Activated CD4-positive, CD25-positive, alpha-beta regulatory T cell treated with anti-CD3 and anti-CD28 coated beads, Interleukin-2, amount 50 U/mL, for 24 hours (primary cell): ENCODE measurements at regions not wholly inside any gene's neighbourhood (a gene's known extent, or its start where the extent isn't known, plus 50 kb on each side); places are given as distances from the start of the nearest gene placed in this dataset.

ENCODE experiments used
- ATAC-seq, 2 donors: fragments of 150-1000 bp; cut with Tn5 transposase; one replicate each; pipeline ENCODE4 v1.10.0; 2021; ENCODE audit warnings: mild to moderate bottlenecking in 1 of 2, moderate library complexity in 1 of 2

DNA sequence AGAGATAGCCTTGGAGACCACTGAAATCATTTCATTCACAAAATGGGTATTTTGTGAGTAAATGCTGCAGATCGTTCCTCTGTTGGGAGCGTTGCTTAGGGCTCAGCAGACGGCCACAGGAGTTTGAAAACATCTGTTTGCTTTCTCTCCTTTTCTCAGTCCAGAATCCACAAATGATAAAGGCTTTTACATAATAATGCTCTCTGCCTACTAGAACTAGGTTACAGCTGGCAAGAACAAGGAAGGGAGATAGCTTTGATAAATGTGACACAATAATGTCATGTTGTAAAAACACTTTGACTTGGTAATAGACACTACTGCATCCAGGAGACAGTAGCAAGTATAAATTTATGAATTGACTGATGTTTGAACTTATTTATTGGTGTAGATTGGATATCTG is 1072.4 kb upstream of the CDH6 start:
- ATAC-seq: no peak

DNA sequence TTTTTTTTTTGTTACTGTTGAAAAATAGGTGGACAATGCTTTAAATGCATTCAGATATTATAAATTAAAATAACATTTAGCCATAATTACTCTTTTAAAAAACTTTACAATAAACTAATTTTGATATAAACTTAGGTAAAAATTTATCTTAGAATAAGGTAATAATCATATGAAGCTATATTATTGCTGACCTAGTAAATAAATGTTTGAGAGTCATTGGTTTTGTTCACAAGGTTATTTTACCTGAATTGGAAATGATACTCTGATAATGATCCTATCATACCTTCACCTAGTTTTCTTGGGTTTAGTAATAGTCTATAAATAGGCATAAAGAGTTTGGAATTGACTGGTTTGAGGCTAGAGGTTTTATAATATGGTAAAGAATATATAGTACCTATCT is 1076.4 kb upstream of the CDH6 start:
- no peak for ATAC-seq

- ATAC-seq: no peak
Measured at GRCh38 chr5:30113542-30113941, 1079.9 kb upstream of the CDH6 start.

- no peak for ATAC-seq
Measured at GRCh38 chr5:30112867-30113266, 1080.6 kb upstream of the CDH6 start.

- no peak for ATAC-seq
Measured at GRCh38 chr5:30108051-30108450, 1085.4 kb upstream of the CDH6 start.

DNA sequence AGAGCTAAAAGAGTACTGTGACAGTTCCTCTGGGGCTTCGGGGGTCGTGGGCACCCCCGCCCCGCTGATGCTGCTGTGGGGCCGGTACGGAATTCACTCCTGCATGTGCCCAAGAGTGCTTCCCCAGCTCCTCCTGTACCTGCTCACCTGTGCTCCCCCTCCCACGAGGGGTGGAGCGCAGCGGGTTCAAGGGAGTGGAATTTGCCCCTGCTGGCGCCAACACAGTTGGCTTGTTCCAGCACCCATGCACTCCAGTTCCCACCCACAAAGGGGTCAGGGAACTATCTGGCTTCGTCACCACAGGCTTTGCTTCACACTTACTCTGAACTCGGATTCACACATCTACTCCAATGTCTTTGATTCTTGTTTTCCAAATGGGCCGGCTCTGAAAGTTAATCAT is 1086.9 kb upstream of the CDH6 start:
- ATAC-seq: no peak

GRCh38 chr5:30104872-30105596 is 1088.5 kb upstream of the CDH6 start:
- ATAC-seq: no peak

- no peak for ATAC-seq
Measured at GRCh38 chr5:30103452-30104202, 1089.9 kb upstream of the CDH6 start.

DNA sequence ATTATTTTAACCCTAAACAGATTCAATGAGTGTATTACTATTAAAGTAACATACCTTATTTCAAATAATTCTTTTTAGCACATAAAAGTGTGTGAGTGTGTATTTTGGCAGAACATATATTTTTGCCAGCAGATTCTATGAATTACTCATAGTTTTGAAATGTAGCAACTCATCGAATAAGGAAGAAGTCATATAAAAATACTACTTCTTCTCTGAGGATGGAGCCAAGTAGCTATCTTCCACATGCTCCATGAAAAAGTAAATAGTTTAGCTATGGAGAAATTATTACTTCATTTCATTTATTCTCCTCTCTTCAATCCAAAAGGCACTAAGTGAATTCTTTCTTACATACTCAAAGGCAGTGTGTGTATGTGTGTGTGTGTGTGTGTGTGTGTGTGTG is 1090.4 kb upstream of the CDH6 start:
- no peak for ATAC-seq

DNA sequence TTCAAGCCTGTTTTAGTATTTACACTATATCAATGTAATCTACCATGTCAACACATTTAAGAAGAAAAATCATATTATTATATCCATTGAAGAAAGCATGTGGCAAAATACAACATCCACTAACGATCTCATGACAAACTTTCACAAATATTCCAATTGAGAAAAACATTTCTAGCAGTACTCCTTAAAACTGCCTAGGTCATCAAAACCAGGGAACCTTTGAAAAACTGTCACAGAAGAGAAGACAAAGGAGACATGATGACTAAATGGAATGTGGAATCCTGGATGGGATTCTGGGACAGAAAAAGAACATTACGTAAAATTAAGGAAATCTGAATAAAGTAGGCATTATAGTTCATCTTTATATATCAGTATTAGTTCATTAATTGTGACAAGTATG is 1091.3 kb upstream of the CDH6 start:
- ATAC-seq: no peak

DNA sequence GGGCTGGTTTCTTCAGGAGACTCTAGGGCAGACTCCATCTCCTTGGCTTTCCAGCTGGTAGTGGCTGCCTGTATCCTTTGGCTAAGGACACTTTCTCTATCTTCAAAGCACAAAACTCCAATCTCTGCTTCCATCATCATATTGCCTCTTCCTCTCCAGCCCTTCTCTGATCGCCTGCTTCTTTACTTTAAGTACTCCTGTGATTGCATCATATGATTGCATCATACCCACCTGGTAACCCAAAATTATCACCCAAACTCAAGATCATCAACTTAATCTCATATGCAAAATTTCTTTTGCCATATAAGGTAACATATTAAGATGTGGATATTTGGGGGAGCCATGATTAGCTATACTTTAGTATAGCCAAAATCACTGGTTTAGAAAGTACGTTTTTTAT is 1092.6 kb upstream of the CDH6 start:
- no peak for ATAC-seq

DNA sequence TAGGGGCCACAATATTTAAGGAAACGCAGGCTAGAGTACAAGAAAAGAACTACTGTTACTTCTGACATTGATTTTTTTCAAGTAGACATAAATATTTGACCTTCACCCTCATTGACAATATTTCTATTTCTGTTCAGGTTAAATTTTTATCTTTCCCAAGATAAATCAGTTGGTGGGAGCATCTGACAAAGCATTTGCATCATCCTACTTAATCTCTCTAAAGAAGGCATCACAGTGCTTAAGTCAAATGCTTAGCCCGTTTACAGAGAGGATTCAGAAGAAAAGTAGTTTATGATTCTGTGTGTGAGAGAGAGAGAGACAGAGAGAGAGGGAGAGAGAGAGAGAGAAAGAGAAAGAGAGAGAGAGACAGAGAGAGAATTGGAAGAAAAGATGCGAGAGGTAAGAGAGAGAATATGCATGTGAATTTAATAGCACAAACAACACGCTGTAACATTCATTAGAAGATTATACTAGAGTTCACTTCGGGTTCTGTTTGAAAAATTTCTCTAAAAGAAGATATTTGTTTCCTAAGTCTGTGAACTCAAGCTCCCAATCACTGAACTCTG is 1093.3 kb upstream of the CDH6 start:
- ATAC-seq: no peak

DNA sequence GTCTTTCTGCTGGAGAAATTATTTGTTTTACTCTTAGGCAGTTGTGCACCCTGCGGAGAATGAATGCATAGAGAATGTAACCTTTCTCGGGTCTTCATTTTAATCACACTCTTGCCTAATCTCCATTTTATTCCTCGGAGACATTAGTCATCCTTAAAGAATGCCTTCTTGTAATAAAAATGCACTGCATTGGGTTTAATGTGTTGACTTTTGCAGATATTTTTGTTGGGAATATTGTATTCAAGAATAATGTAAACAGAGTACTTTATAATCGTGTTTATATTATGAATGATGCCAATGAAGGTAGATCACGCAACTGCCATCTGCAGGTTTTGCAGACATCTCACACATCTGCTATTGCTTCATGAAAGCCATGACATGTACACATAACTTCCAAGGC is 1093.9 kb upstream of the CDH6 start:
- ATAC-seq: no peak

GRCh38 chr5:30098940-30099339 is 1094.5 kb upstream of the CDH6 start:
- no peak for ATAC-seq

- no peak for ATAC-seq
Measured at GRCh38 chr5:30092548-30092947, 1100.9 kb upstream of the CDH6 start.

DNA sequence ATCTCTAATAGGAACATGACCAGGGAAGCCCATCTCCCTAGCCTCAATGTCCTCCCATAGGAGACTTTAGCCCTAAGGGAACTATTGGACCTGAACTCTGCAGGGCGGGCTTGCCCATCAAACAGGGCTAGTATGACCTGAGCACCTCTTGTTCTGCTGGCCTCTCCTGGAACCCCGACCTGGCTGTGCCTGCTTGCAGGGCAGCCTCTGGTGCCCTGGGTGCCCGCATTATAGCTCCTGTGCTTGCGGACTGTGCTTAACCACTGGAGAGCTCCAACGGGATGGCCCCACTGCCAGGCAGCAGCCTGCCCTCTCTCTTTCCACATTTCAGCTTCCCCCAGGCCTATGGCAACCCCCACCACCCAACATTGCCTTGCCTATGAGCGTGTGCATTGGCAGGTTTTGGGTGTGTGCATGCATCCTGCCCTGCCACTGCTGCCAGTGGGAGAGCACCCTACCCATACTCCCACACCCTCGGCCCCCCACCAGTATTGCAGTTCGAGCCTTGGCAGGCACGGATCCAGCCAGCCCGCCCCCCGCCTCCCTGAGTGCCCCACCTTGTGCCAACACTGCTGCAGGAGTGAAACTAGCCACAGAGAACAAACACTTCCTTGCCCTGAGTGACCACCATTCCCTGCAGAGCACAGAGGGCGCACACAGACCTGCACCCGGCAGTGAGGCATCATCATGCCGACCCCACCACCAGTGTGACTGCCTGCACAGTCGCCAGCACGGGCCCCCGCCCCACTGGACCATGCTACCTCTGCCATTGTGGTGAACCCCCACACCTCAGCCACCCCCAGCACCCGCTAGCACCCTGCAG is 1123.8 kb upstream of the CDH6 start:
- no peak for ATAC-seq

DNA sequence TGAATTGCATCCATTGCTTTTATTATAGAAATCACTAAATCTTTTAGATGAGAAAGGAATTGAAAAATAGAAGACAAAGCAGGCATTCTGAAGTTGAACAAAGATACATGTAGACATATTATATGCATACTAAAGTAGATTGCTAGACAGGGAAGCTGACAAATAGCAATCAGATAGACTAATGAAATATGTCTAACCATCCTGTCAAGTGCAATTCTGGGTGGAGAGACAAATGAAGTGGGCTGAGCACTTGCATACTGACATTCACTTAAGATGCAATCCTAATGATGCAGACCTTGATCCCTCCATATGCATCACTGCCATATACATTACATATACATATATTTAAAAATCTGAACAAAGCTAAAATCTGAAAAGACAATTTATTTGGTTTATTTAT is 1130.0 kb upstream of the CDH6 start:
- ATAC-seq: no peak

DNA sequence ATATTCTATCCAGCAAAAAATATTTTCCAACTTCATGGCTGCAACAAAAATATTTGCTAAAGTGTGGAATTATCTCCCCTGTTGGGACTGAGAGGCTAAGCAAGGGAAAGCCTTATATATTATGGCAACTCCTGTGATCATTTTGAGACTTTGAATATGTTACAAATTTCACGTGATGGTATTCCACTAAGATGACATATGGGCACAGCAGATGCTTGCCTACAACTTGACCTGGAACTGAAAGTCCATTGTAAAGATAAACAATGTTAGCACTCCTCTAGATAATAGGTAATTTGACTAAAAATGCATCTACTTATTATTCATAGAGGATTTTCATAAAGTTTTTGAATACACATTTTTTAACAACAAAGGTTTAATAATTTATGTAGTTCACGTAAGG is 1141.5 kb upstream of the CDH6 start:
- ATAC-seq: no peak

GRCh38 chr5:30050056-30050815 is 1143.2 kb upstream of the CDH6 start:
- no peak for ATAC-seq

DNA sequence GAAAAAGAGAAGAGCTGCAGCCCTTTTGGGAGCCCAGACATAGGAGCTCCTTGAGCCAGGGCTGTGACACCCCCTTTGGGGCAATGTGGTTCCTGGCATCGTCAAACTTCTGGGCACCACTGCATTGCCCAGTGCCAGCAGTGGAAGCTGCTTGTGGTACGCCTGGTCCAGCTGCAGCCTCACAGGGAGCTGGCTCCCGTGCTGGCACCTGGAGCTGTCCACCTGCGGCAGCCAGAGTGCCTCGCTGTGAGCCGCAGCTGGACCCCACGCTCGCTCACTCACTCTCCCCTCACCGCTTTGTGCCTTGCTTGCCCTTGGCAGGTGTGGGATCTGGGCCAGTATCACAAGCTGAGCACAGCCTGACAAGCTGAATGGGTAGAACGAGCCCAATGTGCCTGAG is 1150.8 kb upstream of the CDH6 start:
- ATAC-seq: no peak

DNA sequence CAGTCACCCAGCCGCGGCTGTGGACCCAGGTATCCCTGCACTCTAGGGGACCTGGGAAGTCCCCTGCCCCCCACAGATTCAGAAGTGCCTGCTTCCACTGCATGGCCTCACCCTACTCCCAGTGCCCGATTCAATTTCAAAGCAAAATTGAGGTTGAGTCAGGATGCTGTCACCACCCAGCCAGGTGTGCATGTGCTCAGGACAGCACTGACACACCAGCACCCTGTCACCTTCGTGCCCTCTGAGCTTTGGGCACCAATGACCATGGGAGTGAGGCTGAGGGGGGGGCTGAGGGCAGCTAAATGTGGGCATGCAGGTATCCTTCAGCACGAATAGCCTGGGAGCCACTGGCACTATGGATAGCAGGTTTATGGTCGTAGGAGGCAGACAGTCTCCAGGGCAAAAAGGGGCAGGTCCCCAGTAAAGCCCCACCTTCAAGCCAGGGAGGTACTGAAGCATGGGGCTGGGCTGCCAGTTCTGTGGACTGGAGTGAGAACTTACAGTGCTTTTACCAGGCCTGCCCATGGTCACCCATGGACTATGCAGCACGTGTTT is 1151.6 kb upstream of the CDH6 start:
- no peak for ATAC-seq

- ATAC-seq: no peak
Measured at GRCh38 chr5:30041291-30041690, 1152.2 kb upstream of the CDH6 start.
